GM19043 (cell line): ENCODE measurements at regions not wholly inside any gene's neighbourhood (a gene's known extent, or its start where the extent isn't known, plus 50 kb on each side); places are given as distances from the start of the nearest gene placed in this dataset.

Experiments used
- ATAC-seq: cut with Tn5 transposase; IDR thresholded peaks from one replicate; pipeline ENCODE4 v1.9.1; 2021; ENCODE audit warnings: low read depth; ENCODE audit not compliant: unreplicated experiment

DNA sequence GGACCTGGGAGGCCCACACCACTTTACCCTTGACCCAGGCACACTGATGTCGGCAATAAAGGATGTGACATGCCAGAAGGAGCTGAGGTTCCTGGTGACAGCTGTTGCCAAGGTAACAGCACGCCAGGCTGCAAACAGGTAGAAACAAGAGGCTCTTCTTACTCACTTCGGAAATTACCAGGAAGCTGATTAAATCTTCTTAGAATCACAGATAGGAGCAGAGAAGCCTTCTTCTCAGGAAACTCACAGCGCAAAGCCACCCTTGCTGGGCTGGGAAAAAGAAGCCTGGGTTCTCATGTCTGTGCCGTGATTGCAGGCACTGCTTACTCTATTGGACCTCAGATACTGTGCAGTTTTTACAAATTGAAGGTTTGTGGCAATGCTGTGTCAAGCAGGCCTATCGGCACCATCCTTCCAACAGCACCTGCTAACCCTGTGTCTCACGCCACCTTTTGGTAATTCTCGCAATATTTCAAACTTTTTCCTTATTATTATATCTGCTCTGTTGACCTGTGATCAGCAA is 61.0 kb upstream of the TAF1B start:
- ATAC-seq, result no peak

DNA sequence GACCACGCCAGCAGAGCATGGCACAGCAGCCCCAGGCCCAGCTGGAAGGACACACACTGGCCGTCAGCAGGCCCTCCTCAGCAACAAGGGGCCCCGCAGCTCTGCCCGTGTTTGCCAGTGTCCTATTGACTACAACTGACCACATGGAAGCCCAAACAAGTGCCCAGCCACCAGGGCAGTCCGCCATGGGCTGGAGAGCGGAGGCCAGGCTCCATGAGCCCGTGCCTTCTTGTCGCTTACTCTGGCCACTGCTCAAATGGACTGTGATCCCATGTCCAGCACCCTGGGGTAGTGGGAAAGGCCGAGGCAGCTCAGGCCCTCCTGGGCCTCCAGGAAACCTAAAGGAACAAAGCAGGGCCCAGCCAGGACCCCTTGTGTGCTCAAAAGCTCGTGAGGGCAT is 53.9 kb upstream of the TAF1B start:
- no peak for ATAC-seq

DNA sequence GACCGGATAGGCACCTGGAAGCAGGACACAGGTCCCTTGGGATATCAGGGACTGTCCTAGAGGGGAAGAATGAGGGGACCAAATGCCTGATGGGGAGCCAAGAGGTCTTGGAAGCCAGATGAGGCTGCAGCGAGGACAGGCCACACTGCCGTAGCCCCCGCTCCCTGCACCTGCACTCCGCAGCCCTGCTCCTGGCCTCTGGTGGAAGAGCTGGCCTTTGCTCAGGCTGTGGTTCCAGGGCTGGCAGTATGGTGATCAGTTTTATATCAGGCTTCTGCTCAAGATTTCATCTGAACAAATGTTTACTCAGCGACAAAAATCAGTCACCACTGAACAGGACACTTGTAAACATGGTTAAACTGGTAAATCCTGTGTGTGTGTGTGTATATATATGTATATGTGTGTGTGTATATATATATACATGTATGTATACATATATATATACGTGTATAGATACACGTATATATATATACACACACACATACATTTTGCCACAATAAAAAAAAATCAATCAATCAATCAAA is 52.5 kb upstream of the TAF1B start:
- ATAC-seq, result no peak

DNA sequence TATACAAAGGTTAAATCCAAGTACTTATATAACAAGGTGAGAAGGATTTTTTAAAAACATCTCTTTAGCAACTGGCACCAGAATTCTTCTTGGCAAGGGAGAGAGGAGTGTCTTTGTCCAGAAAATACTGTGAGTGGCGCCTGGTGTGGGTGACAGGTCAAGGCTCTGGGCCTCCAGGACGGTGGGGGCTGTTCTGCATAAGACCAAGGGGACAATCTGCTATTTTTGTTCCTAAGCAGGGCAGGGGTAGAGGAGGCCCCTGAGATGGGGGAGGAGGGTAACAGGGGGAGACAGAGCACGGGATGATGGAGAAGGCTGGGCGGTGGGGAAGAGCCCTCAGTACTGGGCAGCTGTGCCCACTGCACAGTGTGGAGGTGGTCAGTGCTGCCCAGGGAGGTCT is 51.6 kb upstream of the TAF1B start:
- ATAC-seq, result no peak

DNA sequence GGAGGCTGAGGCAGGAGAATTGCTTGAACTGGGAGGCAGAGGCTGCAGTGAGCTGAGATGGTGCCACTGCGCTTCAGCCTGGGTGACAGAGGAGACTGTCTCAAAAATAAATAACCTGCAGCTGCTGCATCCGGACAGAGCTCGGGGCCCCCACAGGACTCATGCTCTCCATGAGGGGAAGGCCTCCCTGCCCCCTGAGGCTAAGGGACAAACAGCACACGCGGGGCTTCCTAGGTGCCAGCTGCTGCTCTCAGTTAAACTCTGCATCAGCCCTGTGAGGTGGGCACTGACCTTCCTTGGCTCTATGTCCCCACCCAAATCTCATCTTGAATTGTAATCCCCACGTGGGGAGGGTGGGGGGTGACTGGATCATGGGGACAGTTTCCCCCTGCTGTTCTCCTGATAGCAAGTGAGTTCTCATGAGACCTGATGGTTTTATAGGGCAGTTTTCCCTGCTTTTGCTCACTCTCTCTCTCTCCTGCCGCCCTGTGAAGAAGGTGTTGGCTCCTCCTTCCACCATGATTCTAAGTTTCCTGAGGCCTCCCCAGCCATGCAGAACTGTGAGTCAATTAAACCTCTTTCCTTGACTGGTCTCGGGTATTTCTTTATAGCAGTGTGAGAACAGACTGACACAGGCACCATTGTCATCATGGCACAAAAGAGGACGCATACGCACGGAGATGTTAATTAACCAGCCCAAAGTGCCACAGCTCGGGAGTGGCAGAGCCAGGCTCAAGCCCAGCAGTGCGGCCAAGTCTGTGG is 49.9 kb upstream of the TAF1B start:
- ATAC-seq, result no peak
